T-helper 1 cell (primary cell): ENCODE measurements at regions not wholly inside any gene's neighbourhood (a gene's known extent, or its start where the extent isn't known, plus 50 kb on each side); places are given as distances from the start of the nearest gene placed in this dataset.
"Not testable (repeated sequence)": the region's sequence is repeated elsewhere in the genome, so short reads cannot be mapped to it uniquely, and the experiment has no call there.

Experiments
- DNase-seq, 5 donors: peaks; one replicate each; pipeline ENCODE4 v3.0.0-alpha.2; 2012 to 2020

DNA sequence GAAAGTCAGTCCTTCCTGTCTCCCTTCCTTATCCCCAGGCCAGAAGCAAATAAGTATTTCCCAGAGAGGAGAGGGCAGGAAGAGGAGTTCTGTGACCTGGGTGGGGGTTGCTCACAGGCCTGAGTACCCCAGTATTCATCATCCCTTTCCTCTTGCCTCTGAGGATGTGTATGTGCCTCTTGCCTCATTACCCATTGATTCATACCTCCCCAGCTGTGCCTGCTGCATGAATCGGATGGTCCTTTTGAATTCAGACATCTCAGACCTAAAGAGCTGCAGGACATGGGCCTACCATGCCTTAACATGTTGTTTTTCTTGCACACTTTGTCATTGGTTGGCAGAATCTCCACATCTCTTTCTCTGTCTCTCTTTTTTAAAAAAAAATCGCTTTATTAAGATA lies 112.8 kb upstream of the SHB start:
- DNase-seq = no peak

DNA sequence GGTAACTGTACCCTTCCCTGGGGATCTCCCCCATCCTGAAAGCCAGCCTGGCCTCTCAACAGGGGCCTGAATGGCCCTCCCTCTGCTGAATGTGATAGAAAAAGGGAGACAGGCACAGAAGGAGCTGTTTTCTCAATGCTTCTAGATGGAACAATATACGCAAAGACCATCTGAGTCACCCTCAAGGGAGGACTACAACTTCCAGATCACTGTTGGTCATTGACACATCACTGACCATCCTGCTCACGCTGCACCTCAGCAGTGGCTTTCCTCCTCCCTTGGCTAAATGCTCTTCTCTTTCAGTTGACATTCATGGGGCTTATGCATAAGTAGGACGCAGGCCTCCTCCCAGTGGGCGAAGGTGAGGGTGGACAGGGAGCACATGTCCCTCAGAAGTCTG lies 112.2 kb upstream of the SHB start:
- DNase-seq = no peak

DNA sequence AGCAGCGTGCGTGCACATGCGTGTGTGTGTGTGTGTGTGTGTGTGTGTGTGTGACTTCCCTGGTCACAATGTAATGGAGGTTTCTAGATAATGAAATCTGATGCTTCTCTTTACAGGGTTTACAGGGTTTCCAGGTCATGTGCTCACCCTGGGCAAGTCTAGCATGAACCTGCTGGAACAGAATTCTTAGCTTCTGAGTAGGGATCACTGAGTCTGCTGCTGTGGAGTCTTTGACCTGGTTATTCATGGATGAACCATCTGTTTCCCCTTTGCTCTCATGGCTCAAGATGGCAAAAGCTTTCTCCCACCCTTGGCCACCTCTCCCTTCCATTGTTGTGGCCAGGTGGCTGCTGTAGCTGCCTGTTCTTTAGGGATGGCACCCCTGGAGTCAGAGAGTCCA lies 111.6 kb upstream of the SHB start:
- no peak for DNase-seq

DNA sequence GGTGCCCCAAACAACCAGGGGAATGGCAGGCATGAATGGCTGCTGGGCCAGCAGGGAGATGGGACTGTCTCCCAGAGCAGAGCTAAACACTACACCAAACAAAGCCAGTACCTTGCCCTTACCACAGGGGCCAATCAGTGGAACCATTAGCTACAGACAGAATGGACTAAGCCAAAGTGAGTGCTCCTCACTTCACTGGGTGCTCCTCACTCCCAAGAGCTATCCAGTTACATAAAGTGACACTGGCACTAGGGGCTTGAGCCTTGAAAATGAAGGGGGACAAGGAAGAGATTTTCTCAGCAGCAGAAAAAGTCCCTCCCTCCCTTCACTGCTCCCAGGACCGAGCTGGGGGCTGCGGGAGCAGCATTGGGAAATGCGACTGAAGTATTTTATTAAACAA lies 110.9 kb upstream of the SHB start:
- no peak for DNase-seq

DNA sequence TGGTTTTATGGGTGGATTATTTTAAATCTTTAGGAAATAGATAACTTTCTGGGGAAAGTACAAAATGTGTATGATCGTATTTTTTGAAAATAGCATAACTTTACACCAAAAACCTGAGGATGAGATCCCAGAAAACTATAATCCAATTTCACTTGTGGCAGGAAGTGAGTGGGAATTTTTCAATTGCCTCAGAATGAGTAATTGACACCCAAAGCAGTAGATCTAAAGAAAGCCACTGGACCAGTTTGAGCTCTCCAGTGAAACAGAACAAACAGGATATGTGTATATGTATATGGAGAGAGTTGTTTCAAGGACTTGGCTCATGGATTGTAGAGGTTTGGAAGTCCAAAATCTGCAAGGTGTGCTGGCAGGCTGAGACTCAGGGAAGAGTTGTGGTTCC lies 109.2 kb upstream of the SHB start:
- DNase-seq = no peak

DNA sequence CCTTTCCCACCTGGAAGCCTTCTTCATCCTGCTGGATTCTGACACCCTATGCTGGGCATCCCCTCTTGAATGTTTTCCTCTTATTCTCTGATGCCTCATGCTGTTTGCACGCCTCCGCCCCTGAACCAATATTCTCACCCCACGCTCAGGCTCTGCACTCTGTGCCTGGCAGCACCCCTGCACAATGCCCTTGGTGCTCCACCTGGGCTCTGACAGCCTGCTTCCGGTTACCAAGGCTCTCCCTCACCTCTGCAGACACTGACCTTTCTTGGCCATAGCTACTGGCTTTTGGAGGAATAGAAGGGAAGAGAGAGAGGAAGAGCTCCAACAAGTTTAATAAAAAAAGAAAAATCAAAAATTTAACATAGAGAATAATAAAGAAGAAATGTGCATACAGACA lies 108.7 kb upstream of the SHB start:
- DNase-seq = no peak

DNA sequence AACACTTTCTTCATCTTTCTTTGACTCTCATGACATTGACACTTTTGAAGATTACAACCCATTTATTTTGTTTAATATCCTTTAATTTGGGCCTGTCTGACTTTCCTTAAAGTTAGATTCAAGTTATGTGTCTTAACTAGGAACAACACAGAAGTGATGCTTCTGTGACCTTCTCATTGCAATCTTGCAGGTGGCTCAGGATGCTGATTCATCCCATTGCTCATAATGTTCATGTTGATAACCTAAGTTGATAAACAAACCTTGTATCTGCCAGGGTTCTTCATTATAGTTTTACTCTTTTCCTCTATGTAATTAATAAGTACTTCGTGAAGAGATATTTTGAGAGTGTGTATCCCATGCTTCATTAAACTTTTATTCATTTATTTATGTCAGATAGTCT lies 107.2 kb upstream of the SHB start:
- no peak for DNase-seq

DNA sequence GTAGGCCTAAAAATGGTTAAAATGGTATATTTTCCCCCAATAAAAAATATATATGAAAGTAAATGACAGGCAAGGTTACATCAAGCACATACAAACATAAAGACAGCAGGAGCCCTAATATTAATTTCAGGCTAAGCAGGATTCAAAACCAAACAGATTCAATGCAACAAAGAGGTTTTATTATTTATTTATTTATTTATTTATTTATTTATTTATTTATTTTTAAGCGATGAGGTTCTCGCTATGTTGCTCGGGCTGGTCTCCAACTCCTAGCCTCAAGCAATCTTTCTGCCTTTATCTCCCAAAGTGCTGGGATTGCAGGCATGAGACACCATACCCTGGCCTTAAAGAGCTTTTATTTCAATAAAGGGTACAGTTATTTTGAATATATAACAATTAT lies 106.4 kb upstream of the SHB start:
- DNase-seq = no peak

DNA sequence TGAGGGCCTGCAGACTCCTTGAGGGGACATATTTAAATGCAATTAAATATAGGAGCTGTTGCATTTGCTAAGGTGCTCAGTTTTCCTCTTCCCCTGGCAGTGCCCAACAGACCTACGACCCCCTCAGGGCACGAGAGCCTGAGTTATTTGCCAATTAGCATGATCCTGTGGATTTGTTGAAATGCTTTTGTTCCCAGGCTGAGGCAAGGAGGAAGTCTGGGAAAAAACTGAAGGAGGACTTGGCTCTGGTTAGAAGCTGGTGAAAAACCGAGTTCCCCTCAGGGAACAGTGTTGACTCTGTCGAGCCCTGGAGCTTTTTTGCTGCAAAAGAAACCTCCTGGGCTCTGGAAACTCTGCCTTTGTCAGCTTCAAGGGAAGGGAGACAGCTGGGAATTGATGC lies 103.6 kb upstream of the SHB start:
- DNase-seq = no peak

DNA sequence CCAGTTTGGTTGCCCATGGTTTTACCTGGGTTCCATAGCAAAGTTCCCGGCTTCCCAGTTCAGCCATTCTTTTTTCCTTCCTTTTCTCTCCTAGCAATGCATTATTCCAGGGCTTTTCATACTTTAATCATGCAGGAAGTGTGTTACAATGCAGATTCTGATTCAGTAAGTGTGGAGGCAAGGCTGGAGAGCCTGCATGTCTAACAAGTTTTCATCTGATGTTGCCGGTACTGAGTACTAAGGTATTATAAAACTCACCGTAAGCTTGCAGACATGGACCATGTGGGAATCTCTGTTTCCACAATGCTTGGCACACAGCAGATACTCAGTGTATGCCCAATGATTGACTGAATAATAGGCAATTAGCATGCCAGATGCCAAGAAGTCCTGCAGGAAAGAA lies 102.9 kb upstream of the SHB start:
- no peak for DNase-seq

DNA sequence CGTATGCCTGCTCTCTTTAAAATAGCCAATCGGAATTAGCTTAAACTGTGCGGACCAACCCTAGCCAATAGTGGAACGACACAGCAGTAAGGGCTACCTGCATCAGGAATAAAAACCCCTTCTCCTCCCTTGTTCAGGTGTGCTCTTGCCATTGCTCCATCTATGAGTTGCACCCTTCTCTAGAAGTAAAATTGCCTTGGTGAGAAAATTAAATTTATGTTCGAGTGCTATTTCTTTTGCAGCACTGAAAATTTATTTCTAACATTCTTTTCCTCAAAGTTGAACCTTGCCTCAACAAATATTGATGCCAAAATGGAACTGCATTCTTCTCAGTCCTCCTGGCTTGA lies 102.5 kb upstream of the SHB start:
- DNase-seq = no peak

DNA sequence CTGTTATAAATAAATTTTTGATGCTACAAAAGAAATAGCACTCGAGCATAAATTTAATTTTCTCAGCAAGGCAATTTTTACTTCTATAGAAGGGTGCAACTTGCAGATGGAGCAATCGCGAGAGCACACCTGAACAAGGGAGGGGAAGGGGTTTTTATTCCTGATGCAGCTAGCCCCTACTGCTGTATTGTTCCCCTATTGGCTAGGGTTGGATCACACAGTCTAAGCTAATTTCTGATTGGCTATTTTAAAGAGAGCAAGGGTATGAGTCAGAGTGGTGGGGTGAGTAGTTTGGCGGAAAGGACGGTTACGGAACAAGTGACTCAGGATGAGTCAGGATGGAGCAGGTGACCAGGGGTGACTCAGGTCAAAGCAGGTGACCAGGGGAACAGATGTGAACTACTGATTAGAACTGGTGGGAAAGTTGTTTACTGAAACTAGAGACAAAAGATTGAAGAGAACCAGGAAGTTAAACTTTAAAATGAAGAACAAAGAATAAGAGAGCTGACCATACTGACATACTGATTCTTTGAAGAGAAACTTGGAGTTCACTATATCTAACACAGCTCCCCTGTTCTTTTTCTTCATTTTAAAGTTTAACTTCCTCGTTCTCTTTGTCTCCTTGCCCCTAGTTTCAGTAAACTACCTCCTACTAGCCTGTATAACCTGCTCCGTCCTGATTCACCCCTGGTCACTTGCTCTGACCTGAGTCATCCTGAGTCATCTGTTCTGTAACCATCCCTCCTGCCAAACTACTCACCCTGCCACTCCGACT lies 101.9 kb upstream of the SHB start:
- DNase-seq = not testable (repeated sequence)

DNA sequence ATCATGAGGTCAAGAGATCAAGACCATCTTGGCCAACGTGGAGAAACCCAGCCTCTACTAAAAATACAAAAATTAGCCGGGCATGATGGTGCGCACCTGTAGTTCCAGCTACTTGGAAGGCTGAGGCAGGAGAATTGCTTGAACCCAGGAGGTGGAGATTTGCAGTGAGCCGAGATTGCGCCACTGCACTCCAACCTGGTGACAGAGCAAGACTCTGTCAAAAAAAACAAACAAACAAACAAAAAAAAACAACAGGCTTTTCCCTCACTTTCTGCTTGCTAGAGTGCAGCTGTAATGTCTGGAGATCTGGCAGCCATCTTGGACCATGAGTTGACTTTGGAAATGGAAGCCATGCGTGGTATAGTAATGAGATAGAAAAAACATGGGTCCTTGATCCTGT lies 101.1 kb upstream of the SHB start:
- DNase-seq = not testable (repeated sequence)

DNA sequence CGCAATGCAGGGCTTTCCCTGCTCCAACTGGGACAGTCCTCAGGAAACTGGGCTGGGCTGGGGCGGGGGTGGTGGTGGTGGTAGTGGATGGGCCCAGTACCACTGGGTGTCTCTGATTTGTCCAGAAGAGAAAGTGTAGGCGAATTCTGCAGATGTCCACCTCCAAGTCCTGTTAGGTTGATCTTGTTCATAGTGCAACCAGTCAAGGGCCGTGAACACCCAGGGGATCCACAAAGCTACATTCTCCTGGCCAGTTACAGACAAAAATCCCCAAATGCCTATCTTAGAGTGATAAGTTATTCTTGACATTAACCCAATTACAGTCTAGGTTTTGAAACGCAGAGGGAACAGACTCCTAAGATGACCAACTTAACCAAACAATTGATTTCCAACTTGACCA lies 97.5 kb upstream of the SHB start:
- no peak for DNase-seq

DNA sequence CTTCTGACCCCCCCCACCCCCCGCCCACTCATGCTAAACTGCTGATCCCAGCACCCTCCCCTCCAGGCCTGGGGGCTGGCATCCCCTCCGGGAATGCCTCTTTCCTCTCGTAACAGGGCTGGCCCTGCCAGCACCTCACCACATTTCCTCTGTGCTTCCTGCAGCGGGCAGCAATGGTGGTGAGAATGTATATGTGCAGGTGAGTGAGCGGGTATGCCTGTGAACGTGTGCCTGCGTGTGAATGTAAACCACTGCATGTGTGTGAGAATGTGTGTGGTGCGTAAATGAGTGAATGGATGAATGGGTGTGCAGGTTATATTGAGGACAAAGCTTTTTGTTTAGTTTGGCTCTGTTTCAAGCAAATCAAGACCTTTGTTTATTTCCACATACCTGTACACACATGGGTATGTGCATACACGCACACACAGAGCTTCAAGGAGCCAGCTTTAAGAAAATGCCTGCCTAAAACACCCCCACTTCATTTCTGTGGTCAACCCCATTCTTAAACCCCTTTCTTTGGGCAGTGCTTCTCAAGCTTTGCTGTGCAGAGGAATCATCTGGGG lies 95.7 kb upstream of the SHB start:
- DNase-seq = no peak

DNA sequence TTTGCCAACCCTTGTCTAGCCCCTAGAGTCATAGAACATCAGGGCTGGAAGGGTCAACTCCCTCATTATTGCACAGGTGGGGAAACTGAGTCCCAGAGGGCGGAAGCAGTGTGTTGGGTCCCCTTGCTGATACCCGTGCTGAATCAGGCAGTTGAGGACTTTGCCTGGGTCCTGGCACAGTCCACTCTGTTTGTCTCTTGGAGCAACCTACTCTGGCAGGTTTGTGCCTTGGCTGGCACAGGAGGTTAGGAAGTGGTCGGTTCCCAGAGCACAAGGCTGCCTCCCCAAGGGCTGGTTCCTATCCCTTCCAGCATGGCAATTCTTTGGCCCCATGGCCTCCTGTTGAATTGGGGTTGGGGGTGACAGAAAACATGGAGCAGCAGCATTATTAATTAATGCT lies 94.5 kb upstream of the SHB start:
- no peak for DNase-seq

DNA sequence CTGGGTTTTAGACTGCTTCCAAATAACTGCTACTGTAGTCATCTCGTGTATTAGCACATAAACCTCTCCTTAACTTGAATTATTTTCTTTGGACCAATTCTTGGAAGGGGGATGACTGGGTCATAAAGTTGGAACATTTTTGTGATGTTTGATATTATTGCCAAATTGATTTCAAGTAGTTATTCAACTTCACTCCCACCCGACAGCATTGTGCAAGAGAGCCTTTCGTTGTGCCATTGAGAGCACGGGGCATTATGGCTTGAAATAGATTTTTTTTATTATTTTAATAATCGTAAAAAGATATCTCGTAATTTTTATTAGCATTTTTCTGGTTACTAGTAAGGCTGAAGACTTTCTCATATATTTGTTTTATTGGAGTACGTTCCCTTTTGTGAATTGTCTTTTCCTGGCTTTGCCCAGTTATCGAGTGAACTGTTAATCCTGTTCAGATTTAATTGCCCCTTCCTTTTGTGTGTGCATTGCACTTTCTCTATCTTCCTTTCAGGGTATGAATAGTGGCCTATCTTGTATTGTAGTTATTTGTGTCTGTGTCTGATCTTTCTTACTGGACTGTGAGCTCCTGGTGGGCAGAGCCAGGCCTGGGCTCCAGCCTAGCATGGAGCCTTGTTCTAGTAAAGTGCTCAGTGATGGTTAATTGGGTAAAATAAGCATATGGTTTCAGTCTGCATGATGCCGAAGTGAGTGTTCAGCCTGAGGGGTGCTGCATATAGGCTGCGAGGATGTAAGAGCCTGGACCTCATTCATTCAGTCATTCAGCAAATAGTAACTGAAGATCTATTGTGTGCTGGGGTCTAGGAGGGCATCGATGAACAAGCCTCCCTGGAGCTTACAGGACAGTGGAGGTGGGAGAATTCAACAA lies 93.5 kb upstream of the SHB start:
- DNase-seq = no peak

DNA sequence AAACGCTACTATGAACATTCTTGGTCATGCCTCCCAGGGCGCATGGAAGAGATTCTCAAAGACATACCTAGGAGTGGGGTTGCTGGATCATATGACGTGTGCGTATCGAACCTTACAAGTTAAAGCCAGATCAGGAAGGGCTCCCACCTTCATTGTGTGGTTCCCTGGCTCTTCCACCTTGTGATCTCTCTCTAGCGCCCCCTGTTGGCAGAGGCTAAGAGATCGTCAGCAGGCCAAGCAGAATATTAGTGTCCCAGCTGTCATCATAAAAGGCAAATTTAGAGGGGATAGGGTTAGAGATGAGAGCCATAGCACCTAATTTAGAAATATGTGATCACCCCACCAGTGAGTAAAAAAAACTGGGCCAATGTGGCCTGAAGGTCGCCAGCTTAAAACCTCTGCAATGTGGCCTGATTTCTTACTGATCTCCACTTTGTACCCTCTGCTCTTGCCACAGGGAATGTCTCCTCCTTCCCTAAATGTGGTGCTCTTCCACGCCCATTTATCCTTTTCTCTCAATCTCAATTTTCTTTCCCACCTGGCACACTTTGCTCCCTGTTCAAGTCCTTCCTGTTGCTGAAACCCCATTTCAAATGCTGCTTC lies 91.7 kb upstream of the SHB start:
- DNase-seq = peak in 4 of 5 donors; percentile 29 to 51 (median 42)

DNA sequence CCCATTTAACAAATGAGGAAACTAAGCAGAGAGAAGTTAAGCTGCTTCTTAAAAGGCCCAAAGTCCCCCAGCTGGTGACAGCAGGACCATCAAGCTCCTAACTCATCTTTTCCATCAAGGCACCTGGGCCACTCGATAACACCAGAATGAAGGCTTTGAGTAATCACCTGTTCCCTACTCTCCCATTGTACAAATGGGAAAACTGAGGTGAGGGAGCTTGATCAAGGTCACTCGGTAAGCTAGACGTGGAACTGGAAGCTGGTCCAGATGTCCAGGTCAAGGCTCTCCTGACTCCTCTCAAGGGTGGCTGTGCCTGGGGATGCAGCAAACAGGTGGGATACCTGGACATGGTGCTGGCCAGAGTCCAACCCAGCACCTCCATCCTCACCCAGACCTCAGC lies 90.6 kb upstream of the SHB start:
- no peak for DNase-seq

DNA sequence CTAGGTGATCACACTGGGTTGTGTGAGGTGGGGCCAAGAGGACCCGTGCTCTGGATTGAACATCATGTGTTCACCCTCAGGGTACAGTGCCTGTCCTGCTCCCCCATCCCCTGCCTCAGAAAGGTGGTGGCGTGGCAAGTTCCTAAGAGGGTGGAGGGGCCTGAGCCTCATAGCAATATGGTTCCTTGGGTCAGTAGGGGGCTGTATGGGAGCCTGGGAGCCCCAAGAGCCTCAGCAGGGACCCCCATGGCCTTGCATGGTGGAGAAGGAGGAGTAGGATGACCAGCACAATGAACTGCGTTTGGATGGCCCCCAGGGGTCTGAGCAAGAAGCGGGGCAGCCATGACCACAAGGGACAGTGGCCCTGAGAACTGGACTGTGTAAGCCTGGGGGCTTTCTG lies 89.6 kb upstream of the SHB start:
- no peak for DNase-seq

DNA sequence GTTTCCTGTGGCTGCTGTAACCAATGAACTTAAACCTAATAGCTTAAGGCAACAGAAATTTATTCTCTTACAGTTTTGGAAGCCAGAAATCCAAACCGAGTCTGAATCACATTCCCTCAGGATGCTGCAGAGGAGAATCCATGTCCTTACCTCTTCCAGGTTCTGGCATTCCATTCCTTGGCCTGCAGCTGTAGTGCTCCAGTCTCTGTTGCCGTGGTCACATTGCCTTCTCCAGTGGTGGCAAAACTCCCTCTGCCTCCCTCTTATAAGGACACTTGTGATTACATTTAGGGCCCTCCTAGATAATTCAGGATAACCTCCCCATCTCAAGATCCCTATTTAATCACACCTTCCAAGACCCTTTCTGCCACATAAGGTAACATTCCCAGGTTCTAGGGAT lies 88.7 kb upstream of the SHB start:
- no peak for DNase-seq

DNA sequence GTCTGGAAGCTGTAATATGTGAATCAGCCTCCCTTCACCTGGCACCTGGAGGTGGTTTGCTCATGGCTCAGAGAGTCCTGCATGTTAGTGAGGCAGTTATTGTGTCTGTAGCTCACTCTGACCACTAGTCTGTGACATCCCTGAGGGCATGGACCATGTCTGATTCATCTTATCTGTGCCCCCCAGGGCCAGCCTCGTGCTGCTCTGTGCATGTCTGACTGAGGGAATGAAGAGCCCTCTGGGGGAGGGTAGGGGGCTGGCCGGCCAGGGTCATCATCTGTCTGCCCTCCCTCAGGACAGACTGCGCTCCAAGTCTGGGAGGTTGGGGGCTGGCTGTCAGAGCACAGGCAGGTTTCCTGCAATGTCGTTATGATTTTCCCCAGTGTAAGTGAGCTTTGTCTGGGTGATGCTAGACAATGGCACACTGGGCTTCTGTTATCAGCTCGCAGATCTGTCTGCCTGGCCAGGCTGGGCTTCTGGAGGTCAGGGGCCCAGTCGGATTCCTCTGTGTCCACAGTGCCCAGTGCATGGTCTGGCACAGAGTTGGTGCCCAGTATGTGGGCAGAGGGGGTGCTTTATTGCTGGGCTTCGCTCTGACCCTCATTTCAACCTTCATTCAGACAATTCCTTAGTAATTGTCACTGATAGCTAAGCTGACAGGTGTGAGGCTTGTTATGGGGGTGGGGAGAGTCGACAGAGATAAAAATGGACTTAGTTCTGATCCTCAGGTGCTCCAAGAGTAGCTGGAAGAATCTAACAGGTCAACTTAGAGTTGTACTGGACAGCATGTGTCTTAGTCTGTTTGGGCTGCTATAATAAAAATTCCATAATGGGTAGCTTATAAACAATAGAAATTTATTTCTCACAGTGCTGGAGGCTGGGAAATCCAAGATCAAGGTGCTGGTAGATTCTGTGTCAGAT lies 85.7 kb upstream of the SHB start:
- no peak for DNase-seq

DNA sequence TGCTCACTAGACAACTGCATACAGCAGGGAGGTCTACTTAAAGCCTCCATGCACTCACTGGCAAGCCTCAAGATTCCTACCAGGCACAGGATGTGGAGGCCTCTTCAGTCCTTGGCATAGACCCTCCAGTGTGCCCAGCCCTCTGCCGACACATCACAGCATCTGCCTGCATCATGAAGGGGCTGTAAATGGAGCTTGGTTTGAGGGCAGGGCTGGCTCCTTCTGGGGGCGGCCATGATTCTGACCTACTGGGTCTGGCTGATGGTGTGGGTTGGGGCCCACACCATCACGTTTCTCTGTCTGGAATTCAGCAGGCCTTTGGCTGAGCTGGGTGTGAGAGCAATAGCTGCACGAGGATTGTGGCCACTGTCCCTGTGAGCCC lies 84.9 kb upstream of the SHB start:
- no peak for DNase-seq
